Common myeloid progenitor, CD34-positive (primary cell): ENCODE measurements at regions not wholly inside any gene's neighbourhood (a gene's known extent, or its start where the extent isn't known, plus 50 kb on each side); places are given as distances from the start of the nearest gene placed in this dataset.
"Not testable (repeated sequence)": the region's sequence is repeated elsewhere in the genome, so short reads cannot be mapped to it uniquely, and the experiment has no call there.

ENCODE experiments used
- CTCF ChIA-PET: fragments of 350-600 bp; sonication (Branson Sonifier 250); formaldehyde crosslinking; loops from one replicate; lab custom pipeline; 2021; ENCODE audit warnings: antibody characterized with exemption; lab: Charles Lee
- POLR2A ChIA-PET: fragments of 350-600 bp; sonication (Branson Sonifier 250); formaldehyde crosslinking; loops from one replicate; lab custom pipeline; 2021; ENCODE audit warnings: antibody characterized with exemption; lab: Charles Lee
- DNase-seq, 3 donors: peaks; one replicate each; pipeline versions ENCODE4 v3.0.0 to v3.0.0-alpha.2; 2013
- H3K27ac ChIP-seq, 2 experiments: 1 replicate in 1 of 2; 2 replicates in 1 of 2; pipeline ENCODE4 v1.7.0; 2013; ENCODE audit warnings: inconsistent platforms in 2 of 2, low read length in 2 of 2, mild to moderate bottlenecking in 2 of 2, low read depth in 1 of 2, moderate library complexity in 1 of 2; ENCODE audit not compliant: severe bottlenecking in 2 of 2, insufficient read depth in 1 of 2, poor library complexity in 1 of 2
- H3K27me3 ChIP-seq, 5 experiments: replicated peaks in 2 of 5; 1 replicate in 3 of 5; 2 replicates in 2 of 5; pipeline versions ENCODE4 v1.6.1 to v1.7.0; 2013; ENCODE audit warnings: low read length in 4 of 5, mild to moderate bottlenecking in 2 of 5, moderate library complexity in 2 of 5, inconsistent platforms in 1 of 5; ENCODE audit not compliant: insufficient read depth in 5 of 5, control insufficient read depth in 4 of 5
- H3K36me3 ChIP-seq, 4 experiments: 1 replicate in 2 of 4; 2 replicates in 2 of 4; pipeline versions ENCODE4 v1.6.1 to v1.7.0; 2013; ENCODE audit warnings: low read length in 3 of 4, control low read depth in 1 of 4, mild to moderate bottlenecking in 1 of 4; ENCODE audit not compliant: control insufficient read depth in 4 of 4, insufficient read depth in 4 of 4
- H3K4me1 ChIP-seq, 4 experiments: 1 replicate in 3 of 4; 2 replicates in 1 of 4; pipeline versions ENCODE4 v1.6.1 to v1.7.1; 2013; ENCODE audit warnings: low read length in 3 of 4, mild to moderate bottlenecking in 3 of 4, control low read depth in 1 of 4, inconsistent platforms in 1 of 4, moderate library complexity in 1 of 4; ENCODE audit not compliant: control insufficient read depth in 4 of 4, insufficient read depth in 4 of 4; ENCODE audit errors: control extremely low read depth in 1 of 4
- H3K4me3 ChIP-seq, 7 experiments: 1 replicate in 4 of 7; 2 replicates in 3 of 7; pipeline versions ENCODE4 v1.5.1 to v1.7.0; 2013; ENCODE audit warnings: mild to moderate bottlenecking in 7 of 7, low read length in 6 of 7, moderate library complexity in 6 of 7, inconsistent platforms in 2 of 7, low read depth in 2 of 7, control low read depth in 1 of 7; ENCODE audit not compliant: insufficient read depth in 4 of 7, control insufficient read depth in 1 of 7; ENCODE audit errors: extremely low read depth in 1 of 7
- H3K9me3 ChIP-seq, 5 experiments: 1 replicate in 4 of 5; 2 replicates in 1 of 5; pipeline versions ENCODE4 v1.6.1 to v1.7.1; 2013; ENCODE audit warnings: low read length in 4 of 5, mild to moderate bottlenecking in 2 of 5, inconsistent platforms in 1 of 5, low read depth in 1 of 5, moderate library complexity in 1 of 5; ENCODE audit not compliant: control insufficient read depth in 4 of 5, insufficient read depth in 2 of 5; ENCODE audit errors: control extremely low read depth in 1 of 5
- WGBS: methylation state at CpG from one replicate; pipeline ENCODE4 v1.1.5; 2013; ENCODE audit not compliant: insufficient coverage; 5-methylcytosine and 5-hydroxymethylcytosine counted together

DNA sequence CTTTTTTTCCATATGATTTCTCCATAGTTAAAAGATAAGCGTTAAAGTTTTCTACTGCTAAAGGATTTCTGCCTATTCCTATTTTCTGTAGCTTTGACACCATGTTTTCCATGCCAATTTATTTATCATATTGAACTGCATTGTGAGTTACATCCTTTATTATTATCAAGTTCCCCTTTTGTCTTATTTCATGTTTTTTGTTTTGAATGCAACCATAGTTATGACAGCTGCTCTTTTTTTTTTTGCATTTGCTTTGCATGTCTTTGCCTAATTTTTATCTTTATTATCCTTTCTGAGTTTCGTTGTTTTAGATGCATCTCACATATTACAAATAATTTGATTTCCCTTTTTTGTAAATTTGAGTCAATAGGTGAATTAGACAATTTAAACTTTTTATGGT lies 161.5 kb downstream of the DEPDC1B start:
- Histone ChIP-seq H3K4me3 (no peak overlapping the region), H3K27me3 (no peaks in the 10 kb centered on the region), H3K27ac (no peak overlapping the region), H3K4me1 (no peaks in the 10 kb centered on the region), H3K9me3 (peaks cover 0 to 2% (median 0%) of the 10 kb centered on the region in 5 experiments), H3K36me3 (no peaks in the 10 kb centered on the region)
- ChIA-PET CTCF (interaction anchor here (0.7 to 0.9 kb wide), 2 partner anchors 14 to 126 kb away, joined by 3 read pairs; no protein-coding TSS in a partner anchor), POLR2A (no interaction called here)
- DNase-seq = peak in 2 of 3 donors; percentile 22 to 54
- no CpG with 5 or more reads among the region's 2 CpGs for WGBS

DNA sequence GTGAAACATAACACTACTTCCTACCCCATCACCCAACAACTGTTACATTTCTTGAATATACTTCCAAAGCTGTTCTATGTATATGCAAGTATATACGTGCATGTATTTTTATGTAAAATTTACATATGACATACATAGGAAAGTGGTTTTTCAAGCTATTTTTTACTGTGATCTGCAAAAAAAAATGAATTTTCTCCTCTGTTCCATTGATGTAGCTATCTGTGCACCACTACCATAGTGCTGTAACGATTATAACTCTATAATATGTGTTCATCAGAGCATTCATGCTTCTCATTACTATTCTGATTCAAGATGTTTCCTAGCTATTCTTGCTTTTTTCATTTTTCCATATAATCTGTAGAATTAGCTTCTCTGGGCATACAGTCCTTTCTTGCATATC lies 164.0 kb downstream of the DEPDC1B start:
- peaks cover 0 to 2% (median 0%) of the 10 kb centered on the region in 5 experiments for H3K9me3 ChIP-seq
- no peaks in the 10 kb centered on the region for H3K4me1 ChIP-seq
- WGBS = no CpG with 5 or more reads among the region's 2 CpGs
- H3K27ac ChIP-seq = no peak overlapping the region
- ChIA-PET CTCF (no interaction called here), POLR2A (no interaction called here)
- no peaks in the 10 kb centered on the region for H3K36me3 ChIP-seq
- H3K27me3 ChIP-seq = no peaks in the 10 kb centered on the region
- DNase-seq = no peak
- no peak overlapping the region for H3K4me3 ChIP-seq

DNA sequence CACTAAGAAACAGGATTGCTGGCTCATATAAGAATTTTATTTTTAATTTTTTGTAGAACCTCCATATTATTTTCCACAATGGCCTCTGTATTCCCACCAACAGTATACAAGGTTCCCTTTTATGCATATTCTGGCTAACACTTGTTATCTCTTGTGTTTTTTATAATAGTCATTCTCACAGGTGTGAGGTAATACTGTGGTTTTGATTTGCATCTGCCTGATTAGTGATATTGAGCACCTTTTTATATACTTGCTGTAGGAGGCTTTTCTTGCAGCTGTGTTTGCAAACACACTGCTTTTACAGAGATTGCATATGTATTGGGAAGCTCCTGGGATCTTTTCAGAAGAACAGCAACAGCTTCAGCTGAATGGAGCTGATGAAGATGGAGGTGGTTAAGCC lies 164.8 kb downstream of the DEPDC1B start:
- H3K4me3 ChIP-seq = no peak overlapping the region
- H3K4me1 ChIP-seq = no peaks in the 10 kb centered on the region
- peaks cover 0 to 2% (median 0%) of the 10 kb centered on the region in 5 experiments for H3K9me3 ChIP-seq
- no peak overlapping the region for H3K27ac ChIP-seq
- no peaks in the 10 kb centered on the region for H3K27me3 ChIP-seq
- ChIA-PET POLR2A (no interaction called here), CTCF (no interaction called here)
- no peak for DNase-seq
- no peaks in the 10 kb centered on the region for H3K36me3 ChIP-seq

DNA sequence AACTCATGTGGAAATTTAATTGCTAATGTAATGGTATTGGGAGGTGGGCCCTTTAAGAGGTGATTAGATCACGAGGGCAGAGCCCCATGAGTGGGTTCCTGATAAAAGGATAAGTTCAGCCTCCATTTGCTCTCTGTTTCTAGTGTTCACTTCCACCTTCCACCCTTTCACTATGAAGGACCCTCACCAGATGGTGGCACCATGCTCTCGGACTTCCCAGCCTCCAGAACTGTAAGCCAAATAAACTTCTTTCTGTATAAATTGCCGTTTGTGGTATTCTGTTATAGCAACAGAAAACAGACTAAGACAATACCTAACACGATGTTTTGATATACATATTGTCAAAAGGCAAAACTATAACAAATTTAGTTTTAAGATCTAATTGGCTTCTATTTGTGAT lies 166.2 kb downstream of the DEPDC1B start:
- Histone ChIP-seq H3K27me3 (no peaks in the 10 kb centered on the region), H3K9me3 (peaks cover 0 to 2% (median 0%) of the 10 kb centered on the region in 5 experiments), H3K4me3 (no peak overlapping the region), H3K4me1 (no peaks in the 10 kb centered on the region), H3K27ac (no peak overlapping the region), H3K36me3 (no peaks in the 10 kb centered on the region)
- WGBS = 100% methylated on average over 1 of the region's 4 CpGs
- POLR2A ChIA-PET = no interaction called here
- DNase-seq = no peak
- CTCF ChIA-PET = no interaction called here

DNA sequence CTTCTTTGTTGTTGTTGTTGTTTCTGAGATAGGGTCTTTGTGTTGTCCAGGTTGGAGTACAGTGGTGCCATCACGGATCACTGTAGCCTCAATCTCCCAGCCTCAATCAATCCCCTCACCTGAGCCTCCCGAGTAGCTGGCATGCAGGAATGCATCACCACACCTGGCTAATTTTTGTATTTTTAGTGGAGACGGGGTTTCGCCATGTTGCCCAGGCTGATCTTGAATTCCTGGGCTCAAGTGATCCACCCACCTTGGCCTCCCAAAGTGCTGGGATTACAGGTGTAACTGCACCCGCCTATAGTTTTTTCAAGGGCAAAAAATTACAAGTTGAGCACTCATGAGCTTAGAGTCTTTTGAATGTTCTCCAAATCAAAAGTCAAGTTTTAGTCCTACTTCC lies 167.2 kb downstream of the DEPDC1B start:
- H3K36me3 ChIP-seq, H3K4me1 ChIP-seq, DNase-seq, H3K4me3 ChIP-seq, H3K27me3 ChIP-seq, POLR2A ChIA-PET, CTCF ChIA-PET, H3K27ac ChIP-seq, H3K9me3 ChIP-seq: not testable (repeated sequence)
- 100% methylated on average over 4 of the region's 5 CpGs for WGBS

DNA sequence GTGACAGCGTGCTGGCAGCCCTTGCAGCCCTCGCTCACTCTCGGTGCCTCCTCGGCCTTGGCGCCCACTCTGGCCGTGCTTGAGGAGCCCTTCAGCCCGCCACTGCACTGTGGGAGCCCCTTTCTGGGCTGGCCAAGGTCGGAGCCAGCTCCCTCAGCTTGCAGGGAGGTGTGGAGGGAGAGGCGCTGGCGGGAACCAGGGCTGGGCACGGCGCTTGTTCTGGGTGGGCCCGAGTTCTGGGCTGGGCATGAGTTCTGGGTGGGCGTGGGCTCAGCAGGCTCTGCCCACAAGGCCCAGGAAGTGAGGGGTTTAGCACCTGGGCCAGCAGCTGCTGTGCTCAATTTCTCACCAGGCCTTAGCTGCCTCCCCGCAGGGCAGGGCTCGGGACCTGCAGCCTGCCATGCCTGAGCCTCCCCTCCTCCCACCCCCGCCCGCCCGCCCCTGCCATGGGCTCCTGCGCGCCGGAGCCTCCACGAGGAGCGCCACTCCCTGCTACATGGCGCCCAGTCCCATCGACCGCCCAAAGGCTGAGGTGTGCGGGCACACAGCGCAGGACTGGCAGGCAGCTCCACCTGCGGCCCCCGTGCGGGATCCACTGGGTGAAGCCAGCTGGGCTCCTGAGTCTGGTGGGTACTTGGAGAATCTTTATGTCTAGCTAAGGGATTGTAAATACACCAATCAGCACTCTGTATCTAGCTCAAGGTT lies 169.7 kb downstream of the DEPDC1B start:
- DNase-seq, H3K27ac ChIP-seq, CTCF ChIA-PET, H3K27me3 ChIP-seq, POLR2A ChIA-PET, H3K9me3 ChIP-seq, H3K4me1 ChIP-seq, H3K36me3 ChIP-seq, H3K4me3 ChIP-seq: not testable (repeated sequence)
- whole genome bisulfite sequencing = 99% methylated on average over 15 of the region's 32 CpGs

DNA sequence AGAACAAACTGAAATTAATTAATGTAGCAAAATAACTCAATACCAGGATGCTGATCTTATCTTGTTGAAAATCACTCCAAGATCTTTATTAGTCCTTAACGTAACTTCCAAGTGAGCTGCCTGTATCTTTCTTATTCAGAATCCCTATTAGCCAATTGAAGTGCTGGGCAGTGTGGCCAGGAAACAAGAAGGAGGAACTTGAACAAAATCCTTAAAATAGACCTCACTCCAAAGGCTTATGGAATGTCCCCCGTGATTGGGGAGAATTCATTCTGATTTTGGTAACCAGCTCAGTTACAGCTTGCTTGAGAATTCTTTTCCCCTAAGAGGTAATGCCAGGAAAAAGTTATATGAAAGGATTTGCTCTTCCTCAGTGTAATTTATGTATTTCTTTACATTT lies 171.0 kb downstream of the DEPDC1B start:
- DNase-seq = no peak
- Histone ChIP-seq H3K9me3 (peaks cover 0 to 2% (median 0%) of the 10 kb centered on the region in 5 experiments), H3K36me3 (no peaks in the 10 kb centered on the region), H3K4me3 (no peak overlapping the region), H3K27ac (no peak overlapping the region), H3K27me3 (no peaks in the 10 kb centered on the region), H3K4me1 (no peaks in the 10 kb centered on the region)
- ChIA-PET POLR2A (no interaction called here), CTCF (no interaction called here)
- 60% methylated on average over 2 of the region's 2 CpGs for WGBS
